GM08714 (cell line): ENCODE measurements at regions not wholly inside any gene's neighbourhood (a gene's known extent, or its start where the extent isn't known, plus 50 kb on each side); places are given as distances from the start of the nearest gene placed in this dataset.

Experiments used
- H3K4me3 ChIP-seq: fragments of 200-500 bp; sonication (Bioruptor generic); 2 replicates; pipeline ENCODE4 v1.5.1; 2014; ENCODE audit warnings: mild to moderate bottlenecking, low read length, inconsistent platforms
- ZNF274 ChIP-seq: IDR thresholded peaks from 2 replicates; pipeline ENCODE4 v1.6.1; 2012; ENCODE audit warnings: mild to moderate bottlenecking, low read depth, low read length

- TF ChIP-seq ZNF274: no peak
- no peak overlapping the region for H3K4me3 ChIP-seq
These were observed 560.3 kb upstream of the TLE4 start for GRCh38 chr9:79011461-79011860.

GRCh38 chr9:79012561-79012960 lies 559.2 kb upstream of the TLE4 start:
- H3K4me3 ChIP-seq: no peak overlapping the region
- TF ChIP-seq ZNF274: no peak

DNA sequence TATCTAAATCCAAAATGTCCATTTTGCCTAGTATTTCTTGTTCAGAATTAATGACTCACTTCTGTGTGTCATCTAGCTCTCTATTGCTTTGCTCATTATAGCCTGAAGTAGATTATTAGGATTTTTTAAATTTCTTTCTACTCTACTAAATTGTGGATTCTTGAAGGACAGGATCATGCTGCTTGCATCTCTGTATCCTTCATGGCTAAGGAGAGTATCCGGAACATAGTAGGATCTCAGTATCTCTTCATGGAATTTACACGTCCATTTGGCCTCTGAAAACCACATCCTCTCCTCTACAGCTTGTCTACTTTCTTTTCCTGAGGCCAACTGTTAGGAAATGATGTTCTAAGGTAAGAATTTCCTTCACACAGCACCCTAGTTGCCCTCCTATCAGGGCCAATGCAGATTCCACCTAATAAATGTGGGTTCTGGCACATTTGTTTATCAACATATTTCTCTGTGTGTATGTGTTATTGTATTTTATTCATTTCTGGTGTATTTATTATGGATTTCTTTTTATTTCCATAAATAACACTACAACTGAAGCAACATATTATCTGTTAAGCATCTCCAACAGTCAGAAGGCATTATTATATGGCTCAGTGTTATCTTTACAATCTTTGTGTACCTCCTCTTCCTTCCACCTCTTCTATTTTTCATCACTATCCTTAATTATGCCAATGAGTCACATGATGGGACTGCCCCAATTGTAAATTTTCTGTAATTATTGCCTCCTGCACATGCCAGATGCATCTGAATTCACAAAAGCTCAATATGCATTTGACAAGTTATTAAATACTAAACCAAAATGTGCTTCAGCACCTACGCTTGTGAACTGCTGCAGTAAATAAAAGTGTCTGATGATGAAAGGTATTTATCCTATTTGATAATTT lies 557.8 kb upstream of the TLE4 start:
- no peak for TF ChIP-seq ZNF274
- H3K4me3 ChIP-seq: no peak overlapping the region

DNA sequence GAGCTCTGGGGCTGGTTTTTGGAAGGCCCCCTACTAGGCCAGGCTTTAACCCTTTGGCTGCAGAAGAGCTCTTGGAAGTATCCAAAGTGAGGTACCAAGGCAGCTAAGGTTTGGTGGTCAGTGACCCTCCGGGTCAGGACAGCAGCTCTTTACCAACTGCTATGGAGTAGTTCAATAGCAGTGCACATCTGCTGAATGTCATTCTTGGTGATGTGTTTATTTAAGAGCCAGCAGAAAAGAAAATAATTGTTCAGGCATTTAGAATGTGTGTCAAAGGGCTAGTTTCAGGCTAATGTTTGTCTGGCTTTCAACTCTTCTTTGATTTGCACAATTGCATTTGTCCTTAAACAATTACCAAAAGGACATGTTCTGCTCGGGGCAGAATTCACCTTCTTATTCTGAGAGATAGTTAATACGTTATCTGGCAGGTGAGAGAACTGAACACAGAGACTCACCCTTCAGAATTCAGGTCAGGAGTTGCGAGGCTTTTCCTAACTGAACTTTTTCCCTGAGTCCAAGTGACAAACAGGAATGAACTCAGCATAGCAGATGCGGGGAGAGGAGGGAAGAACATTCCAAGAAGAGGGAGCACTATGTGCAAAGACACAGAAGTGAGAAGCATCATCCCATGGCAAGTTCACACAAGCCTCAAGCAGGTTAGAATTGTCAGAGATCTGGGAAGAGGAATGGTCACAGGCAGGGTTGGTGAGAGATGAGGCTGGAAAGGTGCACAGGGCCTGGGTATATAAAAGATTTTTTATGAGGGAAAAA lies 556.7 kb upstream of the TLE4 start:
- no peak for TF ChIP-seq ZNF274
- H3K4me3 ChIP-seq: no peak overlapping the region

GRCh38 chr9:79015951-79016350 lies 555.8 kb upstream of the TLE4 start:
- H3K4me3 ChIP-seq: no peak overlapping the region
- TF ChIP-seq ZNF274: no peak

- H3K4me3 ChIP-seq: no peak overlapping the region
- no peak for TF ChIP-seq ZNF274
These were observed 551.5 kb upstream of the TLE4 start for GRCh38 chr9:79020276-79020675.

DNA sequence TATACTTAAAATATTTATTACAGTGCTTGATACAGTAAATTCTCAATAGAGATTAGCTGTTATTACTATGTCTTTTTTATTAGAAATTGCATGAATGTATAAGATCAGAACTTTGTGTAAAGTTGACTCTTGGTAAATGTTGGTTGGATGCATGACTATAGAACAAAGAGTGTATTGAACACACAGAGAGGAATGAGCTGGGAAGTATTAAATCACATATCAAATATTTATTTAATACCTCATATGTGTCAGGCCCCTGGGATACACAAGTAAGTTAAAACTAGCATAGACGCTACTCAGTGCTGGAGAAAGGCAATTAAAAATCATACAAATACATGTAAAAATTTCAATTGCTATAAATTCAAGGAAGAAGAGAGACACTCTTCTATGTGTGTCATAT lies 550.7 kb upstream of the TLE4 start:
- TF ChIP-seq ZNF274: no peak

DNA sequence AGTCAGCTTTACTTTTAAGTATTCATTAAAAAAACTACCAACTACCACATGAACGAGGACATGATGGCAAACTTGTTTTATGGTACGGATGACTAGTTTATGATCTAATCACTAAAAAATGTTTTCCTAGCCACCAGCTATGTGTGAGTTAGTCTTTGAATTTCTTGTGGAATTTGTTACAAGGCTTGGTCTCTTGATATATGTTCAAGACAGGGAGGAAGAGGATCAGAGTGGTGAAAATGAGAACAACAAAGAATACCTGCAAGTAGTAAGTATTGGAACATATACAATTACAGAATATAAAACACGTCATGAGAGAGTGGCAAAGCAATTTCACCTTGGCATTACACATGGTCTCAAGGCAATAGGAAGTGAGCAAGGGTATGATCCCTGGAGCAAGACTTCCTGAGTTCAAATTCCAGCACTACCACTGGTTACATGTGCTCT lies 548.6 kb upstream of the TLE4 start:
- H3K4me3 ChIP-seq: no peak overlapping the region
- TF ChIP-seq ZNF274: no peak

More for the DNA sequence above, 550.7 kb upstream of the TLE4 start:
- H3K4me3 ChIP-seq: no peak overlapping the region

DNA sequence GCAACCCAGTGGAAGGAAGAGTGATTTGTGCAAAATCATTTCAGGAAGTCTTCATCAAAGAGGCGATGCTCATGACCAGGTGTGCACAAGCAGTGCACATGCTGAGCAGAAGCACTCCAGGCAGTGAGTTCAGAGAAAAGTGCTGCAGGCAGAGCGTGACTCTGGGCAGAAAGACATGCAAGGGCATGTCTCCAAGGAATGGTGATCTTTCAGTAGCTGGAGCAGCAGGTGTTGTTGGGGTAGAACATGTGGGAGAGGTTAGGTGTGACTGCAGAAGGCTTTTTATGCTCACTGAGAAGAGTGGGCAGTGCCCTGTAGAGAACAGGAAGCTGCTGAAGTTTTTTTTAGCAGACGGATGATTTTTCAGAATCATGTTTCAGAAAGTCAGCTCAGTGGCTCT lies 545.4 kb upstream of the TLE4 start:
- H3K4me3 ChIP-seq: no peak overlapping the region
- no peak for TF ChIP-seq ZNF274

GRCh38 chr9:79028101-79028500 lies 543.7 kb upstream of the TLE4 start:
- TF ChIP-seq ZNF274: no peak
- H3K4me3 ChIP-seq: no peak overlapping the region

GRCh38 chr9:79034583-79034982 lies 537.2 kb upstream of the TLE4 start:
- no peak overlapping the region for H3K4me3 ChIP-seq
- no peak for TF ChIP-seq ZNF274

DNA sequence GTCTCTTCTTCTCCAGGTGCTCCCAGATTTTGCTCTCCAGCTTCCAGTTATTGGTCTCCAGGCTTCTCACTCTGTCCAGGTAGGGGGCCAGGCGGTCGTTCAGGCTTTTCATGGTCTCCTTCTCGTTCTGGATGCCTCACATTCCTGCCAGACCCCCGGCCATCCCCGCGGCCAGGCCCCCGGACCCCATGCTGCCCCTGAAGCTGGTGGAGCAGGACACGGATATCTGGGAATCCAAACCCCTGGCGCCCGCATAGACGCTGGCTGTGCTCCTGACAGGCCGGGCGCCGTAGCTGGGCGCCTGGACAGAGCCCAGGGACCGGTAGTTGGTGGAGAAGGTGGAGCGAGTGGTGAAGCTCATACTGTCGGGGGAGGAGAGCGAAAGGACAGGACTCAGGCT lies 534.4 kb upstream of the TLE4 start:
- no peak for TF ChIP-seq ZNF274

DNA sequence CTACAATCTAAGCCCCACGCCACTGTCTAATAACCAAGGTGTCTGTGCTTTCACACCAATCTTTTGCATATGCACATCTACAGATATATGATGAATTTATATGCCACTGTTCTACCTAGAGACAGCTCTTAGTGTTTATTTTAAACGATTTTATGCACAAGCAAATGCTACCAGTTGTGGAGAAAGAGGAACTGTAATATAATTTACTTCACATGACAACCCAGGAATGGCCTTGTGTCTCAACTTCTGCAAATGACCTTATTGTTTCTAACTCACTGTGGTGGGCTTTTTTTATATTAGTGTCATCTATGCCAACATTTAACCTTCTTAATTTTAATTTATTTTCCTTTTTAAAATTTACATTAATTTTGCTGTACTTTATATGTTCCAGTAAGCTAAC lies 531.1 kb upstream of the TLE4 start:
- TF ChIP-seq ZNF274: no peak

More for the DNA sequence above, 534.4 kb upstream of the TLE4 start:
- H3K4me3 ChIP-seq: no peak overlapping the region

GRCh38 chr9:79041266-79041665 lies 530.5 kb upstream of the TLE4 start:
- no peak overlapping the region for H3K4me3 ChIP-seq
- no peak for TF ChIP-seq ZNF274

More for the DNA sequence above, 531.1 kb upstream of the TLE4 start:
- no peak overlapping the region for H3K4me3 ChIP-seq

GRCh38 chr9:79043916-79044315 lies 527.8 kb upstream of the TLE4 start:
- no peak overlapping the region for H3K4me3 ChIP-seq
- no peak for TF ChIP-seq ZNF274
